H1 (cell line): ENCODE measurements at regions not wholly inside any gene's neighbourhood (a gene's known extent, or its start where the extent isn't known, plus 50 kb on each side); places are given as distances from the start of the nearest gene placed in this dataset.

ENCODE experiments used
- CTCF ChIA-PET: fragments of 300-600 bp; sonication (Branson Sonifier 250); formaldehyde crosslinking; loops from one replicate; lab custom pipeline; 2021; ENCODE audit not compliant: partially characterized antibody; lab: Charles Lee
- POLR2A ChIA-PET: fragments of 300-600 bp; sonication (Branson Sonifier 250); formaldehyde crosslinking; loops from one replicate; lab custom pipeline; 2021; ENCODE audit warnings: inconsistent platforms; ENCODE audit not compliant: partially characterized antibody; lab: Charles Lee
- DNase-seq, 2 experiments: peaks; one replicate each; pipeline versions ENCODE4 v3.0.0 to v3.0.0-alpha.2; 2010 to 2022; ENCODE audit warnings: low spot score in 2 of 2, low read depth in 1 of 2, mixed read lengths in 1 of 2
- FAIRE-seq: peaks from 2 replicates; lab custom pipeline; 2011; peaks lifted over from hg19 to GRCh38; lab: Jason Lieb, UNC
- H2AFZ ChIP-seq: 2 replicates; pipeline ENCODE4 v1.8.1; 2012; ENCODE audit warnings: low read length, inconsistent platforms
- H2AK5ac ChIP-seq: 2 replicates; pipeline ENCODE4 v1.6.1; 2013; ENCODE audit warnings: low read depth, low read length
- H2BK120ac ChIP-seq: replicated peaks from 2 replicates; pipeline ENCODE3; 2013; ENCODE audit warnings: low read depth, low read length, inconsistent platforms
- H2BK12ac ChIP-seq: 2 replicates; pipeline ENCODE4 v1.6.1; 2013; ENCODE audit warnings: low read depth, low read length
- H2BK15ac ChIP-seq: 2 replicates; pipeline ENCODE4 v1.6.1; 2013; ENCODE audit warnings: low read length
- H2BK20ac ChIP-seq: 2 replicates; pipeline ENCODE4 v1.6.1; 2013; ENCODE audit warnings: low read length
- H2BK5ac ChIP-seq: 2 replicates; pipeline ENCODE4 v1.6.1; 2013; ENCODE audit warnings: low read depth, low read length
- H3K14ac ChIP-seq: 2 replicates; pipeline ENCODE4 v1.6.1; 2013; ENCODE audit warnings: inconsistent platforms; ENCODE audit not compliant: insufficient read length
- H3K18ac ChIP-seq: 2 replicates; pipeline ENCODE4 v1.6.1; 2013; ENCODE audit warnings: low read length; ENCODE audit errors: extremely low read depth
- H3K23ac ChIP-seq: 2 replicates; pipeline ENCODE4 v1.6.1; 2013; ENCODE audit warnings: inconsistent platforms; ENCODE audit not compliant: insufficient read length
- H3K23me2 ChIP-seq: 2 replicates; pipeline ENCODE4 v1.6.1; 2013; ENCODE audit warnings: low read depth, low read length
- H3K27ac ChIP-seq: 2 replicates; pipeline ENCODE4 v1.6.1; 2011; ENCODE audit warnings: low read depth, low read length, inconsistent platforms
- H3K27me3 ChIP-seq, 4 experiments: replicated peaks in 1 of 4; 1 replicate in 1 of 4; 2 replicates in 3 of 4; pipeline versions ENCODE4 v1.6.1 to v1.8.1; 2011 to 2013; ENCODE audit warnings: low read length in 3 of 4, mild to moderate bottlenecking in 3 of 4, inconsistent platforms in 2 of 4, mixed read lengths in 2 of 4, moderate library complexity in 1 of 4; ENCODE audit not compliant: control insufficient read depth in 3 of 4, insufficient read depth in 3 of 4; ENCODE audit errors: extremely low read depth in 1 of 4
- H3K36me3 ChIP-seq, 4 experiments: 2 replicates each; pipeline versions ENCODE4 v1.6.1 to v1.8.1; 2011 to 2013; ENCODE audit warnings: mild to moderate bottlenecking in 4 of 4, low read length in 3 of 4, moderate library complexity in 2 of 4, control low read depth in 1 of 4, inconsistent platforms in 1 of 4; ENCODE audit not compliant: insufficient read depth in 4 of 4, control insufficient read depth in 2 of 4
- H3K4ac ChIP-seq: replicated peaks from 2 replicates; pipeline ENCODE3; 2013; ENCODE audit warnings: low read length, low read depth, mixed read lengths, inconsistent platforms; ENCODE audit not compliant: insufficient read length
- H3K4me1 ChIP-seq, 4 experiments: replicated peaks in 1 of 4; 1 replicate in 1 of 4; 2 replicates in 3 of 4; pipeline versions ENCODE4 v1.6.1 to v1.8.1; 2011 to 2013; ENCODE audit warnings: low read length in 3 of 4, inconsistent platforms in 2 of 4, mixed read lengths in 1 of 4; ENCODE audit not compliant: insufficient read depth in 4 of 4, control insufficient read depth in 3 of 4
- H3K4me2 ChIP-seq, 2 experiments: 2 replicates each; pipeline versions ENCODE4 v1.6.1 to v1.8.1; 2011 to 2013; ENCODE audit warnings: low read depth in 2 of 2, low read length in 2 of 2, control low read depth in 1 of 2, inconsistent platforms in 1 of 2, mild to moderate bottlenecking in 1 of 2; ENCODE audit not compliant: insufficient read depth in 1 of 2
- H3K4me3 ChIP-seq, 4 experiments: fragments of 200-600, 300-600 bp in 1 of 4; sonication (generic), shearing (Covaris generic), sonication (Bioruptor Twin) in 1 of 4; 2 replicates each; pipeline versions ENCODE4 v1.5.1 to v1.8.1; 2011 to 2016; ENCODE audit warnings: low read length in 4 of 4, low read depth in 3 of 4, control low read depth in 2 of 4, inconsistent platforms in 2 of 4, mild to moderate bottlenecking in 2 of 4, mixed read lengths in 1 of 4, moderate library complexity in 1 of 4; ENCODE audit not compliant: insufficient read depth in 2 of 4; ENCODE audit errors: extremely low read depth in 1 of 4
- H3K56ac ChIP-seq: replicated peaks from 2 replicates; pipeline ENCODE3; 2013; ENCODE audit warnings: low read depth, mild to moderate bottlenecking, mixed read lengths, low read length, inconsistent platforms; ENCODE audit not compliant: insufficient read length
- H3K79me1 ChIP-seq: 2 replicates; pipeline ENCODE4 v1.6.1; 2013; ENCODE audit warnings: low read depth, low read length, control low read depth
- H3K79me2 ChIP-seq, 2 experiments: 2 replicates each; pipeline versions ENCODE4 v1.6.1 to v1.8.1; 2012 to 2013; ENCODE audit warnings: low read length in 2 of 2, mild to moderate bottlenecking in 2 of 2, inconsistent platforms in 1 of 2; ENCODE audit not compliant: insufficient read depth in 2 of 2, control insufficient read depth in 1 of 2
- H3K9ac ChIP-seq, 4 experiments: replicated peaks in 1 of 4; 1 replicate in 1 of 4; 2 replicates in 3 of 4; pipeline versions ENCODE4 v1.6.1 to v1.8.1; 2011 to 2013; ENCODE audit warnings: low read depth in 3 of 4, low read length in 3 of 4, control low read depth in 2 of 4, mild to moderate bottlenecking in 2 of 4, moderate library complexity in 2 of 4, inconsistent platforms in 1 of 4; ENCODE audit errors: extremely low read depth in 1 of 4
- H3K9me3 ChIP-seq, 2 experiments: 2 replicates each; pipeline versions ENCODE4 v1.6.1 to v1.8.1; 2012 to 2013; ENCODE audit warnings: mild to moderate bottlenecking in 2 of 2, moderate library complexity in 2 of 2, control low read depth in 1 of 2, inconsistent platforms in 1 of 2, low read depth in 1 of 2, low read length in 1 of 2, mixed read lengths in 1 of 2; ENCODE audit not compliant: insufficient read depth in 2 of 2
- H4K20me1 ChIP-seq, 2 experiments: replicated peaks in 1 of 2; 2 replicates each; pipeline versions ENCODE3 to v1.8.1; 2011 to 2013; ENCODE audit warnings: inconsistent platforms in 2 of 2, low read length in 2 of 2, mild to moderate bottlenecking in 1 of 2; ENCODE audit not compliant: insufficient read depth in 2 of 2, control insufficient read depth in 1 of 2
- H4K5ac ChIP-seq: 2 replicates; pipeline ENCODE4 v1.6.1; 2013; ENCODE audit warnings: low read length, low read depth, mixed read lengths, inconsistent platforms; ENCODE audit not compliant: insufficient read length
- H4K8ac ChIP-seq: 2 replicates; pipeline ENCODE4 v1.8.0; 2013; ENCODE audit warnings: mild to moderate bottlenecking, moderate library complexity, low read length, inconsistent platforms; ENCODE audit not compliant: insufficient read depth; ENCODE audit errors: extremely low read depth
- H4K91ac ChIP-seq: replicated peaks from 2 replicates; pipeline ENCODE3; 2013; ENCODE audit warnings: low read length, mixed read lengths, inconsistent platforms; ENCODE audit not compliant: insufficient read length
- ATF2 ChIP-seq: IDR thresholded peaks from 2 replicates; pipeline ENCODE4 v1.6.1; 2012; ENCODE audit warnings: low read length, inconsistent platforms
- CBX5 ChIP-seq: fragments of 300-800, 300-1000 bp; sonication (generic); IDR thresholded peaks from 2 replicates; pipeline ENCODE4 v1.7.1; 2016; ENCODE audit warnings: antibody characterized with exemption, low read length, low read depth
- CBX8 ChIP-seq: fragments of 300-800, 300-1000 bp; sonication (generic); IDR thresholded peaks from 2 replicates; pipeline ENCODE4 v1.7.1; 2016; ENCODE audit warnings: low read depth, low read length, borderline replicate concordance
- JUND ChIP-seq: IDR thresholded peaks from 2 replicates; pipeline ENCODE4 v1.6.1; 2011; ENCODE audit warnings: mild to moderate bottlenecking, improper control_type of control experiment, low read length
- MAX ChIP-seq: IDR thresholded peaks from 2 replicates; pipeline ENCODE4 v1.6.1; 2012; ENCODE audit warnings: inconsistent platforms
- NANOG ChIP-seq: IDR thresholded peaks from 2 replicates; pipeline ENCODE4 v1.6.1; 2011; ENCODE audit warnings: low read length, low read depth, mild to moderate bottlenecking, inconsistent platforms; ENCODE audit not compliant: insufficient read depth, poor library complexity, severe bottlenecking
- RAD21 ChIP-seq, 2 experiments: IDR thresholded peaks in 1 of 2; conservative IDR thresholded peaks in 1 of 2; 2 replicates each; pipeline ENCODE4 v1.6.1; 2011; ENCODE audit warnings: low read depth in 2 of 2, low read length in 2 of 2, improper control_type of control experiment in 1 of 2, inconsistent platforms in 1 of 2, mild to moderate bottlenecking in 1 of 2, moderate library complexity in 1 of 2
- TAF7 ChIP-seq: optimal IDR thresholded peaks from 2 replicates; pipeline ENCODE3; 2011; ENCODE audit warnings: low read depth, mild to moderate bottlenecking, inconsistent platforms, low read length, moderate library complexity, borderline replicate concordance
- TBP ChIP-seq: IDR thresholded peaks from 2 replicates; pipeline ENCODE4 v1.6.1; 2011; ENCODE audit warnings: low read depth, low read length, improper control_type of control experiment
- ZNF274 ChIP-seq: IDR thresholded peaks from 2 replicates; pipeline ENCODE4 v1.7.0; 2012; ENCODE audit warnings: low read length, borderline replicate concordance; ENCODE audit errors: extremely low read depth
- WGBS, 2 experiments: shearing (Covaris generic) in 1 of 2; methylation state at CpG; one replicate each; pipeline versions ENCODE4 v1.1.6 to v1.1.7; 2013 to 2015; ENCODE audit warnings: low lambda C conversion rate in 2 of 2, mixed read lengths in 2 of 2, inconsistent platforms in 1 of 2, low coverage in 1 of 2, missing lambda C conversion rate in 1 of 2; ENCODE audit not compliant: insufficient replicate concordance in 2 of 2, insufficient coverage in 1 of 2, insufficient read length in 1 of 2; ENCODE audit errors: extremely low coverage in 1 of 2, missing lambda C conversion rate in 1 of 2; 5-methylcytosine and 5-hydroxymethylcytosine counted together

- no peak overlapping the region for H2AFZ ChIP-seq
- H3K79me1 ChIP-seq = no peaks in the 10 kb centered on the region
- no peak overlapping the region for H3K23ac ChIP-seq
- no peak overlapping the region for H3K14ac ChIP-seq
- no peak overlapping the region for H2BK15ac ChIP-seq
- H3K79me2 ChIP-seq = no peaks in the 10 kb centered on the region
- H3K4me1 ChIP-seq = no peaks in the 10 kb centered on the region
- 86% methylated on average over 2 of the region's 2 CpGs; no CpG with 5 or more reads in 1 of the 2 experiments for WGBS, 2 experiments
- no peak overlapping the region for H2BK12ac ChIP-seq
- DNase-seq = no peak
- H4K91ac ChIP-seq = no peak overlapping the region
- H3K56ac ChIP-seq = no peak overlapping the region
- H3K27me3 ChIP-seq = no peaks in the 10 kb centered on the region
- no peak for TF ChIP-seq ATF2
- TF ChIP-seq JUND = no peak
- no peak for TF ChIP-seq CBX5
- no peak for TF ChIP-seq RAD21 (IDR thresholded peaks at IDR 0.05 in 1 of 2, conservative IDR thresholded peaks at IDR 0.05 in 1 of 2; ENCODE audit: low read depth in 2 of 2, low read length in 2 of 2)
- TF ChIP-seq ZNF274 = no peak
- TF ChIP-seq CBX8 = no peak
- TF ChIP-seq TBP = no peak
- TF ChIP-seq NANOG = no peak
- TF ChIP-seq MAX = no peak
- no peak for TF ChIP-seq TAF7
- no peak overlapping the region for H3K9ac ChIP-seq
- H3K4ac ChIP-seq = no peak overlapping the region
- no peak overlapping the region for H2BK5ac ChIP-seq
- H3K4me3 ChIP-seq = no peak overlapping the region
- no peak overlapping the region for H2AK5ac ChIP-seq
- no peaks in the 10 kb centered on the region for H4K20me1 ChIP-seq
- no peaks in the 10 kb centered on the region for H3K36me3 ChIP-seq
- no peak overlapping the region for H4K8ac ChIP-seq
- H2BK120ac ChIP-seq = no peak overlapping the region
- CTCF ChIA-PET = interaction anchor here (1.2 to 1.6 kb wide), 2 partner anchors 10 to 66 kb away, joined by 3 to 5 read pairs; no protein-coding TSS in a partner anchor
- H3K23me2 ChIP-seq = no peaks in the 10 kb centered on the region
- no peaks in the 10 kb centered on the region for H3K9me3 ChIP-seq
- H3K4me2 ChIP-seq = no peak overlapping the region
- H3K27ac ChIP-seq = no peak overlapping the region
- no peak for FAIRE-seq
- POLR2A ChIA-PET = no interaction called here
- no peak overlapping the region for H4K5ac ChIP-seq
- no peak overlapping the region for H2BK20ac ChIP-seq
- H3K18ac ChIP-seq = no peak overlapping the region
Measured at GRCh38 chr18:7338846-7339245, 108.0 kb downstream of the LRRC30 start.
